Lower leg skin (tissue), 3 donors: ENCODE measurements at regions not wholly inside any gene's neighbourhood (a gene's known extent, or its start where the extent isn't known, plus 50 kb on each side); places are given as distances from the start of the nearest gene placed in this dataset.

ENCODE experiments used
- POLR2A ChIP-seq, 2 donors: fragments of 450-650 bp; IDR thresholded peaks; one replicate each; pipeline ENCODE4 v1.6.1; 2016 to 2017; ENCODE audit warnings: antibody characterized with exemption in 2 of 2, mild to moderate bottlenecking in 1 of 2, moderate library complexity in 1 of 2
- TF ChIP-seq, protein P1 (sequence below), 3 donors: fragments of 450-650 bp; IDR thresholded peaks; one replicate each; pipeline ENCODE4 v1.5.1; 2016; ENCODE audit warnings: antibody characterized with exemption in 3 of 3, mild to moderate bottlenecking in 3 of 3, moderate library complexity in 2 of 3

DNA sequence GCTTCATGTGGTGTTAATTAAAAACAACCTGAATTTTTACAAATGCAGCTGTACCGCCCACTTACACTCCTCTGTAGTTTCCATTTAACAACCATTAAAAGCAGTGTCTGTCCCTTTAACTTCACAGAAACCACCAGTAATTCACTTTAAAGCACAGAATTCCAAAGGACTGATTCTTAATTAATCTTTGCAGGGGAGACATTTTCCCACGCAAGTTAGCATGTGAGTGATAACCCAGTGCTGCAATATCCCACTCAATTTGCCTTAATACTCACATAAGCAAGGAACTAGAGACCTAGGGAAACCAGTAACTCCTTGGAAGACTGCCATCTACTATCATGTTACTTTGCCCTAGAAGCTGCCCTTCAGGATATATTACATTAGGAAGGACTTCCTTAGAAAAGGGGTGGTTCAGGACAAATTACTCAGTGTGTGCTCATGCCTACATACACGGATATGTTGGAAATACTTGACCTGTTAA is 102.3 kb downstream of the OSR1 start:
- TF ChIP-seq, protein P1, sequence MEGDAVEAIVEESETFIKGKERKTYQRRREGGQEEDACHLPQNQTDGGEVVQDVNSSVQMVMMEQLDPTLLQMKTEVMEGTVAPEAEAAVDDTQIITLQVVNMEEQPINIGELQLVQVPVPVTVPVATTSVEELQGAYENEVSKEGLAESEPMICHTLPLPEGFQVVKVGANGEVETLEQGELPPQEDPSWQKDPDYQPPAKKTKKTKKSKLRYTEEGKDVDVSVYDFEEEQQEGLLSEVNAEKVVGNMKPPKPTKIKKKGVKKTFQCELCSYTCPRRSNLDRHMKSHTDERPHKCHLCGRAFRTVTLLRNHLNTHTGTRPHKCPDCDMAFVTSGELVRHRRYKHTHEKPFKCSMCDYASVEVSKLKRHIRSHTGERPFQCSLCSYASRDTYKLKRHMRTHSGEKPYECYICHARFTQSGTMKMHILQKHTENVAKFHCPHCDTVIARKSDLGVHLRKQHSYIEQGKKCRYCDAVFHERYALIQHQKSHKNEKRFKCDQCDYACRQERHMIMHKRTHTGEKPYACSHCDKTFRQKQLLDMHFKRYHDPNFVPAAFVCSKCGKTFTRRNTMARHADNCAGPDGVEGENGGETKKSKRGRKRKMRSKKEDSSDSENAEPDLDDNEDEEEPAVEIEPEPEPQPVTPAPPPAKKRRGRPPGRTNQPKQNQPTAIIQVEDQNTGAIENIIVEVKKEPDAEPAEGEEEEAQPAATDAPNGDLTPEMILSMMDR (IDR thresholded peaks at IDR 0.05): no peak
- TF ChIP-seq POLR2A (IDR thresholded peaks at IDR 0.05): no peak
